BE2C (cell line): ENCODE measurements at regions not wholly inside any gene's neighbourhood (a gene's known extent, or its start where the extent isn't known, plus 50 kb on each side); places are given as distances from the start of the nearest gene placed in this dataset.

Source experiments
- DNase-seq: peaks from one replicate; pipeline ENCODE4 v3.0.0-alpha.2; 2020
- H3K27me3 ChIP-seq: fragments of 250-450 bp; sonication (Bioruptor Pico); 2 replicates; pipeline ENCODE4 v1.5.1; 2020; ENCODE audit warnings: mild to moderate bottlenecking
- H3K36me3 ChIP-seq: fragments of 250-450 bp; sonication (Bioruptor Pico); 2 replicates; pipeline ENCODE4 v1.5.1; 2020; ENCODE audit warnings: mild to moderate bottlenecking
- H3K4me1 ChIP-seq: fragments of 250-450 bp; sonication (Bioruptor Pico); 2 replicates; pipeline ENCODE4 v1.5.1; 2020
- H3K4me3 ChIP-seq: 2 replicates; pipeline ENCODE4 v1.5.1; 2011; ENCODE audit warnings: low read depth, low read length
- H3K9me3 ChIP-seq: fragments of 250-450 bp; sonication (Bioruptor Pico); 2 replicates; pipeline ENCODE4 v1.5.1; 2020
- CTCF ChIP-seq: IDR thresholded peaks from 2 replicates; pipeline ENCODE4 v1.5.1; 2012; ENCODE audit warnings: mild to moderate bottlenecking, low read depth, low read length

- peaks cover 36% of the 10 kb centered on the region for H3K4me1 ChIP-seq
- H3K9me3 ChIP-seq = no peaks in the 10 kb centered on the region
- no peak for TF ChIP-seq CTCF
- no peak for DNase-seq
- H3K27me3 ChIP-seq = no peaks in the 10 kb centered on the region
- no peak overlapping the region for H3K4me3 ChIP-seq
- H3K36me3 ChIP-seq = no peaks in the 10 kb centered on the region
Measured at GRCh38 chr15:70387993-70388392, 290.3 kb upstream of the TLE3 start.

- Histone ChIP-seq H3K9me3 (no peaks in the 10 kb centered on the region), H3K27me3 (no peaks in the 10 kb centered on the region), H3K4me1 (peaks cover 36% of the 10 kb centered on the region), H3K4me3 (peak overlapping the region; percentile 27), H3K36me3 (no peaks in the 10 kb centered on the region)
- no peak for TF ChIP-seq CTCF
- peak; percentile 66 for DNase-seq
Measured at GRCh38 chr15:70387081-70387480, 289.4 kb upstream of the TLE3 start.

GRCh38 chr15:70385711-70386110 lies 288.0 kb upstream of the TLE3 start:
- Histone ChIP-seq H3K9me3 (no peaks in the 10 kb centered on the region), H3K4me3 (no peak overlapping the region), H3K4me1 (peaks cover 36% of the 10 kb centered on the region), H3K27me3 (no peaks in the 10 kb centered on the region), H3K36me3 (no peaks in the 10 kb centered on the region)
- no peak for DNase-seq
- TF ChIP-seq CTCF = no peak

GRCh38 chr15:70385052-70385451 lies 287.3 kb upstream of the TLE3 start:
- Histone ChIP-seq H3K4me3 (no peak overlapping the region), H3K9me3 (no peaks in the 10 kb centered on the region), H3K36me3 (no peaks in the 10 kb centered on the region), H3K4me1 (peaks cover 36% of the 10 kb centered on the region), H3K27me3 (no peaks in the 10 kb centered on the region)
- no peak for TF ChIP-seq CTCF
- peak; percentile 63 for DNase-seq

- Histone ChIP-seq H3K27me3 (no peaks in the 10 kb centered on the region), H3K9me3 (no peaks in the 10 kb centered on the region), H3K4me3 (no peak overlapping the region), H3K36me3 (no peaks in the 10 kb centered on the region), H3K4me1 (peaks cover 36% of the 10 kb centered on the region)
- no peak for TF ChIP-seq CTCF
- peak; percentile 34 for DNase-seq
Measured at GRCh38 chr15:70383856-70384255, 286.1 kb upstream of the TLE3 start.

GRCh38 chr15:70382762-70383458 lies 285.2 kb upstream of the TLE3 start:
- DNase-seq = no peak
- Histone ChIP-seq H3K9me3 (no peaks in the 10 kb centered on the region), H3K4me1 (peaks cover 40% of the 10 kb centered on the region), H3K27me3 (no peaks in the 10 kb centered on the region), H3K4me3 (no peak overlapping the region), H3K36me3 (no peaks in the 10 kb centered on the region)
- no peak for TF ChIP-seq CTCF
